ENCODE measurements at regions not wholly inside any gene's neighbourhood (a gene's known extent, or its start where the extent isn't known, plus 50 kb on each side); places are given as distances from the start of the nearest gene placed in this dataset.

DNA sequence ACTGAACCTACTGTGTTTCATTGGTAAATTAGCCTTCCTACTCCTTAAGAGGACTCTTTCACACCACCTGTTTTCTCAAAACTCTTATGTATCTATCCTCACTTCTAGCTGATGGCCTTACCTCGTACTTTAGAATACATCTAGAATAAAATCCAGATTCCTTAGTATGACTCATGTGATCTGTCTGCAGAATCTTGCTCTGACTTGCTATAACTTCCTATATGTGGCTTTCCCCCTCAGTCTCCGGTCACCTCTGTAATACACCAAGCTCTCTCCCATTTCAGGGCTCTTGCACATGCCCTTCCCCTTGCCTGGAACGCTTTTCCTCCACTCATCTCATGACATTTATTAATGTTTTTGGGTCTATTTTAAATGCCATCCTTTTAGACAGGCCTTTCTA, 95.6 kb upstream of the LHCGR start:
- DNase-seq, result no peak

GRCh38 chr2:48849770-48850169, 94.2 kb upstream of the LHCGR start:
- no peak for DNase-seq

DNA sequence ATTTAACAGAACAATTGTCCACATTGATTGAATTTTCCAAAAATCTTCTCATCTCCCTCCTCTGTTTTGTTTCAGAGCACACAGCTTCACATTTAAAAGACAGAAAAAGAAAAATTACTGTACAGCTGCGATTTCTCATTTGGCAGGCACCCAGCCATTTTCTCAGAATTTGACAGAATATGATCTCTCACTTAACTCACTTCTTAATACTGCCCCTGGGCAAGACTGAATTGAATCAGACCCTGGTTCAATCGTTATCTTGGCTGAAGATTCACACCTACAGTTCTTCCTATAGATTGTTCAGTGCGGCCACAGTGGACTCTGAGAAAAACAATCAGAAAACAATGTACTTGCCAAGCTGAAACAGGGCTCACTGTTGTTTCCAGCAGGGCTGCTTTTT, 90.2 kb upstream of the LHCGR start:
- no peak for DNase-seq

- no peak for DNase-seq
These were observed 89.1 kb upstream of the LHCGR start for GRCh38 chr2:48844417-48845155.

GRCh38 chr2:48841126-48841525, 85.6 kb upstream of the LHCGR start:
- DNase-seq, result no peak

DNA sequence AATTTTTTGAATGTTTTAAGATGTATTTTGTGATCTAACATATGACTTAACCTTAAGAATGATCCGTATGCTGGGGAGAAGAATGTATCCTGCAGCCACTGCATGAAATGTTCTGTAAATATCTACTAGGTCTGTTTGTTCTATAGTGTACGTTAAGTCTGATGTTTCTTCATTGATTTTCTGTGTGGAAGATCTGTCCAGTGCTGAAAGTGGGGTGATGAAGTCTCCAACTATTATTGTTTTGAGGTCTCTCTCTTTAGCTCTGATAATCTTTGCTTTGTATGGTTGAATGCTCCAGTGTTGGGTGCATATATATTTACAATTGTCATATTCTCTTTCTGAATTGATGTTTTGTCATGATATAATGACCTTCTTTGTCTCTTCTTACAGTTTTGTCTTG, 82.5 kb upstream of the LHCGR start:
- no peak for DNase-seq

DNA sequence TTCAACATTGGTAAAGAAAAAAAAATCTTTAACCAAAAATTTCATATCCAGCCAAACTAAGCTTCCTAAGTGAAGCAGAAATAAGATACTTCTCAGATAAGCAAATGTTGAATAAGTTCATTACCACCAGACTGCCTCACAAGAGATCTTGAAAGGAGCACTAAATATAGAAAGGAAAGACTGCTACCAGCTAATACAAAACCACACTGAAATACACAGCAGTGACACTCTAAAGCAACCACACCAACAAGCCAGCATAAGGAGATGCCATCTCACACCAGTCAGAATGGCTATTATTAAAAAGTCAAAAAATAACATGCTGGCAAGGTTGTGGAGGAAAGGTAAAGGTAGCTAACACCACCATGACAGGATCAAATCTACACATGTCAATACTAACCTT, 74.0 kb upstream of the LHCGR start:
- no peak for DNase-seq

DNA sequence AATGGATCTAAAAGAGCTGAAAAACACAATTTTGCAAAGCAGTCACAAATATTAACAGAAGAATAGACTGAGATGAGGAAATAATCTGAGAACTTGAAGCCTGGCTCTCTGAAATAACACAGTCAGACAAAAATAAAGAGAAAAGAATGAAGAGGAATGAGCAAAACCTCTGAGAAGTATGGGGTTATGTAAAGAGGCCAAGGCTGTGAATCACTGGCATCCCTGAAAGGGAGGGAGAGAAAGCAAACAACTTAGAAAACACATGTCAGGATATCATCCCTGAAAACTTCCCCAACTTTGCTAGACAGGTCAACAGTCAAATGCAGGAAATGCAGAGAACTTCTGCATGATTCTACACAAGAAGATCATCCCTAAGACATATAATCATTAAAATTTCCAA, 73.5 kb upstream of the LHCGR start:
- DNase-seq, result no peak

DNA sequence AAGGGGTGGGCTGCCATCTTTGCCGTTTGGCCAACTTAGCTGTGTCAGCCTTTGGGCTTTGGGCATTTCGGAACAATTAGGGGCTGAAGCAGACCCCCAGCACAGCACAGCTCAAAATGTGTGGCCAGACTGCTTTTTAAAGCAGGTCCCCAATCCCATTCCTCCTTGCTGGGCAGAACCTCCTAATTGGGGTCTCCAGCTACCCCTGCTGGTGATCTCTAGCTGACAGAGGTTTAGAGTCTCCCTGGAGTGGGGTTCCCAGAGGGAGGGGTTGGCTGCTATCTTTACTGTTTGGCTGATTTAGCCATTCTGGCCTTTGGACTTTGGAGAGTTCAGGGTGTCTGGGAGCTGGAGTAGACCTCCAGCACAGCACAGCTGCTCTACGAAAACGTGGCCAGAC, 71.5 kb upstream of the LHCGR start:
- no peak for DNase-seq

DNA sequence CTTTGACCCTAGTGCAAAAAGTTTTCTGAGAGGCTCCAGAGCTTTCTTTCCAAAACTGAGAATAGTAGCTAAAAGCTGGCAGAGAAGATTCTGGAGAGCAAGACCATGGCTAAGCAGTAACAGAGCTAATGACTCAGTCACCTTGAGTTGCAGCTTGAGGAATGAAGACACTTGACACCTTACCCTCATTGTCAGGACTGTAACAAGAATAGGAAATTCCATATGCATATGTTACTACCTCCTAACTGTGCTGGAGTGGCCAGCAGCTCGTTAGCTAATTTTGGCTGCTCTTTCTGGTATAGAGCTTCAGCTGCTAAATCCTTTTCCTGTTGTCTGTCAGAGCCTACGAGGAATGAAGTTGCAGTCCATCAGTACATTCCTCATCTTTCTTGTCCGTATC, 68.6 kb upstream of the LHCGR start:
- DNase-seq, result no peak

GRCh38 chr2:48819206-48819735, 63.7 kb upstream of the LHCGR start:
- DNase-seq, result no peak

GRCh38 chr2:48817355-48817754, 61.8 kb upstream of the LHCGR start:
- DNase-seq, result no peak

GRCh38 chr2:48812416-48812815, 56.9 kb upstream of the LHCGR start:
- no peak for DNase-seq

DNA sequence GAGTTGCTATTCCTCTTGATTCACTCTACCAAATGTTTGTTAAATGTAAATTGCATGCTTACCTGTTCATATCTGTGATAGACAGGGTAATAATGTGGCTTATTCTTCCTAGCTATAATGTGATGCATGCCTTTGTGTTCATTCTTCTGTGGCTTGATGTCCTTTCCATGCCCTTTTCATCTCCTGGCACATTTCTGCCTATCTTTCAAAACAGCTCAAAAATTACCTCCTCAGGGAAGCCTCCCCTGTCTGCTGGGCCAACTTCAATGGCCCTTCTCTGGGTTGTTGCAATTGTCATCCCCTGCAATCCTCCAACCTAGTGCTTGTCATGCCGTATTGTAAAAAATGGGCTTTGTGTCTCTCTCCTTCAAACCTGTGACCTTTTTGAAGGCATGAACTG, 52.8 kb upstream of the LHCGR start:
- DNase-seq, result no peak
